ENCODE measurements at regions not wholly inside any gene's neighbourhood (a gene's known extent, or its start where the extent isn't known, plus 50 kb on each side); places are given as distances from the start of the nearest gene placed in this dataset.

- 0 out of 2 replicates have a peak, but pooled peaks have one; percentile 18 for TF ChIP-seq ETV6 (CRISPR knock-in tag; conservative IDR thresholded peaks at IDR 0.05)
- TF ChIP-seq, protein P1, sequence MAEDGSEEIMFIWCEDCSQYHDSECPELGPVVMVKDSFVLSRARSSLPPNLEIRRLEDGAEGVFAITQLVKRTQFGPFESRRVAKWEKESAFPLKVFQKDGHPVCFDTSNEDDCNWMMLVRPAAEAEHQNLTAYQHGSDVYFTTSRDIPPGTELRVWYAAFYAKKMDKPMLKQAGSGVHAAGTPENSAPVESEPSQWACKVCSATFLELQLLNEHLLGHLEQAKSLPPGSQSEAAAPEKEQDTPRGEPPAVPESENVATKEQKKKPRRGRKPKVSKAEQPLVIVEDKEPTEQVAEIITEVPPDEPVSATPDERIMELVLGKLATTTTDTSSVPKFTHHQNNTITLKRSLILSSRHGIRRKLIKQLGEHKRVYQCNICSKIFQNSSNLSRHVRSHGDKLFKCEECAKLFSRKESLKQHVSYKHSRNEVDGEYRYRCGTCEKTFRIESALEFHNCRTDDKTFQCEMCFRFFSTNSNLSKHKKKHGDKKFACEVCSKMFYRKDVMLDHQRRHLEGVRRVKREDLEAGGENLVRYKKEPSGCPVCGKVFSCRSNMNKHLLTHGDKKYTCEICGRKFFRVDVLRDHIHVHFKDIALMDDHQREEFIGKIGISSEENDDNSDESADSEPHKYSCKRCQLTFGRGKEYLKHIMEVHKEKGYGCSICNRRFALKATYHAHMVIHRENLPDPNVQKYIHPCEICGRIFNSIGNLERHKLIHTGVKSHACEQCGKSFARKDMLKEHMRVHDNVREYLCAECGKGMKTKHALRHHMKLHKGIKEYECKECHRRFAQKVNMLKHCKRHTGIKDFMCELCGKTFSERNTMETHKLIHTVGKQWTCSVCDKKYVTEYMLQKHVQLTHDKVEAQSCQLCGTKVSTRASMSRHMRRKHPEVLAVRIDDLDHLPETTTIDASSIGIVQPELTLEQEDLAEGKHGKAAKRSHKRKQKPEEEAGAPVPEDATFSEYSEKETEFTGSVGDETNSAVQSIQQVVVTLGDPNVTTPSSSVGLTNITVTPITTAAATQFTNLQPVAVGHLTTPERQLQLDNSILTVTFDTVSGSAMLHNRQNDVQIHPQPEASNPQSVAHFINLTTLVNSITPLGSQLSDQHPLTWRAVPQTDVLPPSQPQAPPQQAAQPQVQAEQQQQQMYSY (CRISPR knock-in tag; IDR thresholded peaks at IDR 0.05), result no peak; the same call in 1 of the 2 replicates
- TF ChIP-seq NFKB2 (CRISPR knock-in tag; IDR thresholded peaks at IDR 0.05; ENCODE audit: borderline replicate concordance), result no peak
- TF ChIP-seq, protein P2, sequence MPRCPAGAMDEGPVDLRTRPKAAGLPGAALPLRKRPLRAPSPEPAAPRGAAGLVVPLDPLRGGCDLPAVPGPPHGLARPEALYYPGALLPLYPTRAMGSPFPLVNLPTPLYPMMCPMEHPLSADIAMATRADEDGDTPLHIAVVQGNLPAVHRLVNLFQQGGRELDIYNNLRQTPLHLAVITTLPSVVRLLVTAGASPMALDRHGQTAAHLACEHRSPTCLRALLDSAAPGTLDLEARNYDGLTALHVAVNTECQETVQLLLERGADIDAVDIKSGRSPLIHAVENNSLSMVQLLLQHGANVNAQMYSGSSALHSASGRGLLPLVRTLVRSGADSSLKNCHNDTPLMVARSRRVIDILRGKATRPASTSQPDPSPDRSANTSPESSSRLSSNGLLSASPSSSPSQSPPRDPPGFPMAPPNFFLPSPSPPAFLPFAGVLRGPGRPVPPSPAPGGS (CRISPR knock-in tag; IDR thresholded peaks at IDR 0.05), result no peak
- peak; percentile 96 for TF ChIP-seq FOXP4 (CRISPR knock-in tag; IDR thresholded peaks at IDR 0.05)
- no peak for TF ChIP-seq TAF15 (IDR thresholded peaks at IDR 0.05; ENCODE audit: low read depth, low read length, poor library complexity, severe bottlenecking)
- no peak for TF ChIP-seq KLF11 (CRISPR knock-in tag; IDR thresholded peaks at IDR 0.05)
- TF ChIP-seq ZNF660 (CRISPR knock-in tag; IDR thresholded peaks at IDR 0.05; ENCODE audit: borderline replicate concordance, low read depth), result no peak
- no peak for TF ChIP-seq ZNF83 (CRISPR knock-in tag; IDR thresholded peaks at IDR 0.05; ENCODE audit: borderline replicate concordance)
- TF ChIP-seq SAP130 (CRISPR knock-in tag; IDR thresholded peaks at IDR 0.05; ENCODE audit: low read depth), result peak; percentile 90
- peak; percentile 97 for TF ChIP-seq MED1 (CRISPR knock-in tag; IDR thresholded peaks at IDR 0.05)
- TF ChIP-seq ZNF510 (CRISPR knock-in tag; IDR thresholded peaks at IDR 0.05; ENCODE audit: low read depth), result no peak
- TF ChIP-seq, protein P3, sequence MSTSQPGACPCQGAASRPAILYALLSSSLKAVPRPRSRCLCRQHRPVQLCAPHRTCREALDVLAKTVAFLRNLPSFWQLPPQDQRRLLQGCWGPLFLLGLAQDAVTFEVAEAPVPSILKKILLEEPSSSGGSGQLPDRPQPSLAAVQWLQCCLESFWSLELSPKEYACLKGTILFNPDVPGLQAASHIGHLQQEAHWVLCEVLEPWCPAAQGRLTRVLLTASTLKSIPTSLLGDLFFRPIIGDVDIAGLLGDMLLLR (CRISPR knock-in tag; IDR thresholded peaks at IDR 0.05), result no peak
- no peak for TF ChIP-seq GLI4 (CRISPR knock-in tag; IDR thresholded peaks at IDR 0.05; ENCODE audit: borderline replicate concordance)
- peak; percentile 32; the same call in 1 of the 2 replicates for TF ChIP-seq TBX3 (IDR thresholded peaks at IDR 0.05; ENCODE audit: borderline replicate concordance)
- no peak for TF ChIP-seq EZH2 (conservative IDR thresholded peaks at IDR 0.05; ENCODE audit: low read depth, low read length)
- peak; percentile 45; the same call in 1 of the 2 replicates for TF ChIP-seq CBX5 (CRISPR knock-in tag; IDR thresholded peaks at IDR 0.05; ENCODE audit: borderline replicate concordance)
- TF ChIP-seq SMAD3 (CRISPR knock-in tag; IDR thresholded peaks at IDR 0.05), result 0 out of 2 replicates have a peak, but pooled peaks have one; percentile 65
- TF ChIP-seq RFX5 (IDR thresholded peaks at IDR 0.05; ENCODE audit: low read depth, low read length), result no peak
- TF ChIP-seq ZNF839 (CRISPR knock-in tag; IDR thresholded peaks at IDR 0.05; ENCODE audit: borderline replicate concordance), result no peak
- TF ChIP-seq SSRP1 (CRISPR knock-in tag; IDR thresholded peaks at IDR 0.05), result no peak
- TF ChIP-seq ZNF331 (CRISPR knock-in tag; IDR thresholded peaks at IDR 0.05), result peak; percentile 90
- no peak for TF ChIP-seq ZNF567 (CRISPR knock-in tag; IDR thresholded peaks at IDR 0.05; ENCODE audit: borderline replicate concordance)
- no peak for TF ChIP-seq ZNF558 (CRISPR knock-in tag; IDR thresholded peaks at IDR 0.05; ENCODE audit: borderline replicate concordance)
Observed at GRCh38 chr1:9435153-9435636, 104.1 kb upstream of the SLC25A33 start (continued).
